HG03460 (cell line): ENCODE measurements at regions not wholly inside any gene's neighbourhood (a gene's known extent, or its start where the extent isn't known, plus 50 kb on each side); places are given as distances from the start of the nearest gene placed in this dataset.

Experiments
- ATAC-seq: cut with Tn5 transposase; IDR thresholded peaks from one replicate; pipeline ENCODE4 v1.9.1; 2021; ENCODE audit not compliant: unreplicated experiment

- no peak for ATAC-seq
Observed at GRCh38 chr11:81071606-81072005, 1630.8 kb upstream of the TENM4 start.

GRCh38 chr11:81070948-81071347 lies 1630.1 kb upstream of the TENM4 start:
- ATAC-seq: peak; percentile 76

- no peak for ATAC-seq
Observed at GRCh38 chr11:81059356-81059755, 1618.5 kb upstream of the TENM4 start.

- no peak for ATAC-seq
Observed at GRCh38 chr11:81052344-81053158, 1611.7 kb upstream of the TENM4 start.

DNA sequence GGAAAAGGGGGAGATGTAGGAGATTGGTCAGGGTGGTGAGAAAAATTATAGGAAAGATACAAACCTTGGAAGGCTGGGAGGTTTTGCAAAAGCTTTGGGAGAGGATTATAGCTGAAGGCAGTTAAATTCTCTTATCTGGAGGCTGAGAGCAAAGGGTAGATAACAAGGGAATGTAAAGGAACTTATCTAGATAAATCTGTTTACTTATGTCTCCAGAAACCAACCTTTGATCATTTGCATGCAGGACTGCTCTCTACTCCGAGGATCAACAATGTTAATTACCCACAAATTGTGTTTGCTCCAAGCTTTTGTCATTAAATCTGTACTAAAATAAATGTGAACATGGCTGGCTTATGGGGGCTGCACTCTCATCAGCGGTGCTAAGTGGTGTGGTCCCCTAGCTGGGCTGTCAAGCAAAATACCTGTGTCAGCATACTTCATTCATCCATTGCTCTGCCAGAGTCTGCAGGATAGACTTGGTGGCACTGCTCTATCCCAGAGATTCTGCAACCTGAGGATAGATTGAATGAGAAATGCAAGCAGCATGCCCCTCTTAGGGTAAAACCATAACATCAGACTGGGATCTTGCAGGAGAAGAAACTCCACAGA lies 1599.2 kb upstream of the TENM4 start:
- ATAC-seq: no peak

- no peak for ATAC-seq
Observed at GRCh38 chr11:81036168-81036870, 1595.5 kb upstream of the TENM4 start.

- ATAC-seq: no peak
Observed at GRCh38 chr11:81033779-81034540, 1593.1 kb upstream of the TENM4 start.

DNA sequence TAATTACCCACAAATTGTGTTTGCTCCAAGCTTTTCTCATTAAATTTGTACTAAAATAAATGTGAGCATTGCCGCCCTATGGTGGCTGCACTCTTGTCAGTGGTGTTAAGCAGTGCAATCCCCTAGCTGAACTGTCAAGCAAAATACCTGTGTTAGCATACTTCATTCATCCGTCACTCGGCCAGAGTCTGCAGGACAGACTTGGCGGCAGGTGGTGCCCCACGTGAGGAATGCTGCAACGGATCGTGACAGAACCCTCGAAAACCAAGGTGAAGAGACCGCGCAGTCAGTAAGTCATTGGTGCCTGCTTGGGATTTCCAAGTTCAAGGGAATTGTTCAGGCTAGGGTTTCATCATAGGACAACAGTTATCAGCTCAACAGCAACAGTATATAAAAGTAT lies 1592.1 kb upstream of the TENM4 start:
- ATAC-seq: no peak

GRCh38 chr11:81030186-81030585 lies 1589.4 kb upstream of the TENM4 start:
- no peak for ATAC-seq

DNA sequence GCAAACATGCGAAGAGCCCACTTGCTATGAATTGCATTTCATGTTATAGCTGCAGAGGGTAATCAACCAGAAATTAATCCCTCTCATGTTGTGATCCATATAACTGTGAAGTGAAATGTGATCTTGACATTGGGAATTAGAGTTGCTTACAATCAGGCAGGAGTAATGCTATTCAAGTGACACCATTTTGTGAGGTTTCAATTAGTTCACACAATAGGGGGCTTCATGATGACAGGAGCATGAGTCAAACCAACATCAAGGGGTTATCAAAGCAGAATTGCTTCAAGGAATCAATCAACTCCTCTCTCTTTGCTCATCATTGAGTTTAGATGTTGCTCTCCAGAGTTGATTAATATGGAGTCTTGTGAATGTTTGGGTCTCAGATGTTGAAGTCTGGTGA lies 1585.2 kb upstream of the TENM4 start:
- ATAC-seq: no peak

DNA sequence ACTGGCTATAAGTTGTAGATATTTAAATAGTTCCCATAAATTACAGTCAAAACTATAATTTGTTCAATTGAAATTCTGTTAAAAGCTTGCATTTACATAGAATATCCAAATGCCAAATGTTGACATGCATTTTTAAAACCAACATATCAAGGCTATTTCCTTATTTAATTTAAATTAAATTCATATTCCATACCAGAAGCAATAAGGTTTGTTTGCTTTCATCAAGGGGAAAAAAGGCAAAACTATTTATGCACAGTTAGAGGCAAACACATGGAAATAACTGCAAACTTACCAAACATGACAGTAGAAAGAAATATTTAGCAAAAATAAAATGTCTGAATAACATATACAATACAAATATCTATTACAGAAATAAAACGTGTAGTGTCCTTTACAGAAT lies 1581.2 kb upstream of the TENM4 start:
- no peak for ATAC-seq

GRCh38 chr11:81010631-81011030 lies 1569.8 kb upstream of the TENM4 start:
- ATAC-seq: no peak

- no peak for ATAC-seq
Observed at GRCh38 chr11:81007046-81007445, 1566.2 kb upstream of the TENM4 start.

DNA sequence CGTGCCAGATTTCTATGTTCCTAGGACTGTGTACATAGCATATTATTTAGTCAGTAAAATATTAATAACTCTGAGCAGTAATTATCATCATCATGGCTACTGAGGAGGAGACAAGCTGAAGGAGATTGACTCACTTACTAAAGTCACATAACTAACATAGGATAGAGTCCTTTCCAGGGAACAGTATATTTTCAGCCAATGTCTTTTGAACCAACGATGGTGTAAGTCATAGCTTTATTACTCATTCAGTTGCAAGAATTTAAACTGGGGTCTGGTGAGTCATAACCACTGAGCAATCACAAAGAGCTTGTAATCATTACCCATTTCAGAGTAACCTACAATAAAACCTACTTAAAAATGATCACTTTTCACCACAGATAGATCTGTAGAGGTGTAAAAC lies 1564.8 kb upstream of the TENM4 start:
- peak; percentile 68 for ATAC-seq

GRCh38 chr11:81004576-81004975 lies 1563.7 kb upstream of the TENM4 start:
- no peak for ATAC-seq

- ATAC-seq: no peak
Observed at GRCh38 chr11:81002374-81002773, 1561.5 kb upstream of the TENM4 start.

DNA sequence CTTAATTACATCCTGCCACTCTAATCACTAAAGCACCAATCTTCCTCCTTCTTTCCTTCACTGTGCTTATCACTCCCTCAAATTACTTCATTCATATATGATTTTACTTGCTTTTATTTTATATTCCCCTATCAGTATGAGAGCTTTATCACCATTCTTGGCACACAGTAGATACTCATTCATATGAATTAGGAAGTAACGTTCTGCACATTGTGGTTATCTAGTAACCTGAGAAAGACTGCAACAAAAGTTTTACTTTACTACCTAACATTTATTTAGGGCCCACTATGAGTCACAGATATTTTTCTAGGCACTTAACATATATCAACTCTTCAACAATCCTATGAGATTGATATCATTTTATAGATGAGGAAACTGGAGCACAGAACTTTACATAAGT lies 1559.9 kb upstream of the TENM4 start:
- ATAC-seq: no peak

DNA sequence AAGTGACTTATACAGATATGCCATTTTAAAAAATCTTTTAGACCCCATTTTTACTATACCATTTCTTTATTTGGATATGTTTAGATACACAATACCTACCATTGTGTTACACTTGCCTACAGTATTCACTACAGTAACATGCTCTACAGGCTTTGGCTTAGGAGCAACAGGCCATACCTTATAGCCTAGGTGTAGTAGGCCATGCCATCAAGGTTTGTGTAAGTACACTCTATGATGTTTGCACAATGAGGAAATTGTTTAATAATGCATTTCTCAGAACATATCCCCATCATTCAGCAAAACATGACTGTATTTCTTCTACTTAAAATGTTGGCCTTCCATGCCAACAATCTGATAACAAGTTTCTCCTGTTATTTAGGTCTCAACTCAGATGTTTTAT lies 1559.5 kb upstream of the TENM4 start:
- no peak for ATAC-seq

DNA sequence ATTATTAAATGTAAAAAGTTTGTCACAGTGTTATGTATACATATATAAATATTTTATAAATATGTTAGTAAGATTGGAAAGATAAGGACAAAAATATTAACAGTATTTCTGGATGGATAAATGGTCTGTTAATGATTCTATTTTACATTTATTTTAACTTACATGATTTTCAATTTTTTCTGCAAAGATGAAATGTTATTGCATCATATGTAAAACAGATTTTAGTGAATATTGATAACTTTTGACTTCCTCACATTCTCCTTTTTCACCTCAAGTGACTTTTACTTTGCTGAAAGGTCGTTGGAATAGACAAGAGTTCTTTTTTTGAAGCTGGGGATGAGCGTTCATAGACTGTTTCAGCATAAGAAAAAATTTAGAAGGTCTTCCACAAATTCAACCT lies 1554.7 kb upstream of the TENM4 start:
- no peak for ATAC-seq

DNA sequence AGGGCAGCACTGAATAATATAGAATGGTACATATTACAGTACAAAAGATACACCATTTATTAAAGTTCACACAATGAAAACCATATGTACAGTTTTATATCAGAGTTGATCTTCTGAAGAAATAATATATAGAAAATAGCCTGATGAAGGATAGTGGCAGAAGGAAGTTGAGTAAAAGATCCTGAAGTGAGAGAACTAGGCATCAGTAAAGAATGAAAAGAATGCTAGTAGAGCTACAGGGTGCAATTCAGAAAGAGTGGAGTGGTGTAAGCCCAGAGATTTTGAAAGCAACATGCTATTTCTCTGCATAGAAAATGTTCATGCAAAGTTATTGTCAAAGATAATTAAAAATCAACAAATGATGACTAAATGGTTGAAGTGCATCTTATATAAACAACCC lies 1552.7 kb upstream of the TENM4 start:
- ATAC-seq: no peak

- no peak for ATAC-seq
Observed at GRCh38 chr11:80990885-80991284, 1550.1 kb upstream of the TENM4 start.
